ENCODE measurements at regions not wholly inside any gene's neighbourhood (a gene's known extent, or its start where the extent isn't known, plus 50 kb on each side); places are given as distances from the start of the nearest gene placed in this dataset.

DNA sequence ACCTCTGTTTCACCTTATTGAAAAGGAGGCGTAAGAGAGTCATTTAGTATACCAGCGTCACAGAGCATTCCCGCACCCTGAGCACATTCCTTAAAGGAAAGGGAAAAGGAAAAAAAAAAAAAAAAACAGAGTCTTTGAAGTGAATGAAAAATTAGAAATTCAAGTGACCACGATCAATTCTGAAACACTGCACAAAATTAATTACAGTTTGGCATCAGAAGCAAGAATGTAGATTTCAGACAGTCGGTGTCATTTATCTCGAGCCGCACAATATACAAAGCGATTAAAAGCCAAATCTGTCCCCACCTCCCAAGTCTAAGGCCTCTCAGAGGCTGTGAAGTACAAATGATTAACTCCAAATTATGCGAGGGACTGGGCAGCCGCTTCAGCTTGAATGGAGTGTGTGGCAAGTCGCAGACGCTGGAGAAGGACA is 173.7 kb upstream of the ZNF507 start:
- TF ChIP-seq, protein P1, sequence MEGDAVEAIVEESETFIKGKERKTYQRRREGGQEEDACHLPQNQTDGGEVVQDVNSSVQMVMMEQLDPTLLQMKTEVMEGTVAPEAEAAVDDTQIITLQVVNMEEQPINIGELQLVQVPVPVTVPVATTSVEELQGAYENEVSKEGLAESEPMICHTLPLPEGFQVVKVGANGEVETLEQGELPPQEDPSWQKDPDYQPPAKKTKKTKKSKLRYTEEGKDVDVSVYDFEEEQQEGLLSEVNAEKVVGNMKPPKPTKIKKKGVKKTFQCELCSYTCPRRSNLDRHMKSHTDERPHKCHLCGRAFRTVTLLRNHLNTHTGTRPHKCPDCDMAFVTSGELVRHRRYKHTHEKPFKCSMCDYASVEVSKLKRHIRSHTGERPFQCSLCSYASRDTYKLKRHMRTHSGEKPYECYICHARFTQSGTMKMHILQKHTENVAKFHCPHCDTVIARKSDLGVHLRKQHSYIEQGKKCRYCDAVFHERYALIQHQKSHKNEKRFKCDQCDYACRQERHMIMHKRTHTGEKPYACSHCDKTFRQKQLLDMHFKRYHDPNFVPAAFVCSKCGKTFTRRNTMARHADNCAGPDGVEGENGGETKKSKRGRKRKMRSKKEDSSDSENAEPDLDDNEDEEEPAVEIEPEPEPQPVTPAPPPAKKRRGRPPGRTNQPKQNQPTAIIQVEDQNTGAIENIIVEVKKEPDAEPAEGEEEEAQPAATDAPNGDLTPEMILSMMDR (IDR thresholded peaks at IDR 0.05) = no peak
- TF ChIP-seq POLR2A (IDR thresholded peaks at IDR 0.05) = no peak
